GM18520 (cell line): ENCODE measurements at regions not wholly inside any gene's neighbourhood (a gene's known extent, or its start where the extent isn't known, plus 50 kb on each side); places are given as distances from the start of the nearest gene placed in this dataset.
"Not testable (repeated sequence)": the region's sequence is repeated elsewhere in the genome, so short reads cannot be mapped to it uniquely, and the experiment has no call there.

Experiments used
- ATAC-seq: cut with Tn5 transposase; IDR thresholded peaks from one replicate; pipeline ENCODE4 v1.9.1; 2021; ENCODE audit not compliant: unreplicated experiment

DNA sequence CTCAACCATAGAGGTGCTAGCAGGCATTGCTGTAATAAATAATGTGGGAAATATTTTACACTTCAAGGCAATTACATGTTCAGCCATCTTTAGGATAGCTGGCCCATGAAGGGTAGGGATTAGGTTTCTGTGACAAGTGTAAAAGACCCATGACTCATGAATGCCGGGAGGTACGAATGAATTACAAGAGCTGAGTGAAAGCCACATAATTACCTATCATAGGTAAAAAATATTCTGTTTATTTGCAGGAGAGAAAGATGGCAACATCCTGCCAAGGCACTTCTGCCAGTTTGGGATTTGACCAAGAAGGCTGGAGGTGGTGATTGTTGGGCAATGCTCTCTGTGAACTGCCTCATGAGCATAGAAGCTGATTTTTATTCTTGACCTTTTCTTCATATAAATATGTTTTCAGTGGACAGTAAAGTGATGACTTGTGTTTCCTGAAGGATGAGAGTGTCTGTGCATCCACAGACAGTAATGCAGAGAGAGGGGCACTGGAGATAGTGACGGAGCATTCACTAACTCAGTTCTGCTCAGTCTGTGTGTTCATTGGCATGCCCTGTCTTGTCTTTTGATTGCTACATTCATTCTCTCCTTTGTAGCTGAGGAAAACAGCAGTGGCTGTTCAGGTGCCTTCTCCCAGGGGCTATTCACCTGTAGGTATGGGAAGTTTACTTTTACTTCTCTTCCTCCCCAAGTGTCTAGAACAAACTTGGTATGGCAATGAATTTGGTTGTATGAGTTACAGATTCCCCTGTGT lies 481.1 kb downstream of the TFAP2B start:
- ATAC-seq = no peak

DNA sequence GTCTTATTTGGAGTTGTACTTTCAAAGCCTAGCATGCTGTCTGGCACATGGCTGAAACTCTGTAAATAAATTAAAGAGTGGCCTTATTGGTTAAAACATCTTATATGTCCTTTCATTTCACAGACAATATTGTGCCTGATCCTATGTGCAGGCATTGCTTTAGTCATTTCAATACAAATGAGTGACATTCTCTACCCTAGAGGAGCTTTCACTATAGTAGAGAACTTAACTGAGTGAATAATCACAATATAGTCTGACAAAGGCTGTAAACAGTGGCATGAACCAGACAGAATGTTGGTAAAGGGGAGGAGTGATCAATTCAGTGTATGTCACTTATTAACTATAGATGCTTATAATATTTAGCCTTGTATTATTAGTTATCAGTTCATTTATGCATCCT lies 481.8 kb downstream of the TFAP2B start:
- peak; percentile 40 for ATAC-seq

DNA sequence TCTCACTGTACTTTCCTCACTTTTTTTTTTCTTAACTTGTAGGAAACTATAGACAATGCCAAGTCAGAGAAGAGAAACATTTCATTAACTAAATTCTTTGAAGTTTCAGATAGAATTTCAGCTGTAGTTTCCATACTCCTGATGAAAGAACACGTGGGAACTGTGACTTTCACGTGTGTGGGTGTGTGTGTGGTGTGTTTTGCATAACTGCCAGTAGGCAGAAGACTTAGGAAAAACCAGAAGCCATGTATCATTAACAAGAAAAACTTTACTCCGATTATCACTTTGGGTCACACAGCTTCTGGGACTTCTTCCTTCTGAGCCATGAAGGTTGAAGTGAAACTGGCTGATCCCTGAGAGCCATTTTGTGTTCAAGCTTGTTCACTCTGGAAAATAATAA lies 483.3 kb downstream of the TFAP2B start:
- no peak for ATAC-seq

DNA sequence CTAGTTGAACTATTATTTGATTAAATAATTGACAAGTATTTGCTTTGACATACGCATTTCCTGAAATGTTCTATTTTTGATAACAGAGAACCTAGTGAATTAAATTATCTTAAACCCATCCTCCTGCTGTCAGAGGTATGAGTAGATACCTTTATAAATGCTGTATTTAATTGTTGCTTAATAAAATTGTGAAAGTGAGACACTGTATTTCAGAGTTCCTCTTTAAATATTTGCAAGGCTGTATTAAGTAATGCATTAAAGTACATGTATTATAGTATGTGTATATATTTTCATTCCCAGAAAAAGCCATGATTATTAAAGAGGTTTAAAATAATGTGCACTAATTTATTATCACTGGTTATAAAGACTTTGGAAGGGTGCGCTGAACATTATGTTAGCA lies 483.8 kb downstream of the TFAP2B start:
- no peak for ATAC-seq

DNA sequence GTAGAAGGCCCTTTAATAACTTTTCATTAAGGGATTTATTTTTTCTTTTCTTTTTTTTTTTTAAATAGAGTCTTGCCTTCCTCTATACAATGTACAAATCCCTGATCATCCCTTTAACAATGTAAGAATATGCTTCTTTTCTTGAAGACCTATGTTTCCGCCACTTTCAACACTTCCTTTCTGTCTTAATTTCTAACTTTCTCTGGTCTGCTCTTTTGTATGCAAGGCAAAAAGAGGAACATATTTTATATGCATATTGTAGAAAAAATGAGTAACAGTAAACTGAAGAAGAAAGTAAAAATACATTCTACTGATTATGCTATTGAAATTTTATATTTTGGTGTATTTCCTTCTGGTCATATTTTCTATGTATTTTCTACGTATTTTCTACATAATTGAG lies 484.7 kb downstream of the TFAP2B start:
- ATAC-seq = no peak

DNA sequence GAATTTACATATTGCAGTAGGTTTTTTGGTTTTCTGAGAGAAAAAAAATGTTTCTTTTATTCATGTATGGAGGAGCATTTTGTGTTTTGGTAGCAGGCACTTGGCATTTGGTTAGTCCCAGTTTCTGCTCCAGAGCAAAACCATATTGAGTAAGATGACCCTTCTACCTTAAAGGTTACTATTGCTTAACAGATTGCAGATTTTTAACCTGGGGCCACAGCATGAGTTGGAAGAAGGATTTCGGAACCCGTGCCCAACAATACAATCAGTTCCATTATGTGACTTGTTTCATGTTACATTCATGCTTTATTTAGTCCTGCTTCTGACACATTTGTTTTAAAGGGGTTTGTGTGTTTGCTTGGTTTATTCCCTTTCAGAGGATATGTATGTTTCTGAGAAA lies 496.3 kb downstream of the TFAP2B start:
- no peak for ATAC-seq

DNA sequence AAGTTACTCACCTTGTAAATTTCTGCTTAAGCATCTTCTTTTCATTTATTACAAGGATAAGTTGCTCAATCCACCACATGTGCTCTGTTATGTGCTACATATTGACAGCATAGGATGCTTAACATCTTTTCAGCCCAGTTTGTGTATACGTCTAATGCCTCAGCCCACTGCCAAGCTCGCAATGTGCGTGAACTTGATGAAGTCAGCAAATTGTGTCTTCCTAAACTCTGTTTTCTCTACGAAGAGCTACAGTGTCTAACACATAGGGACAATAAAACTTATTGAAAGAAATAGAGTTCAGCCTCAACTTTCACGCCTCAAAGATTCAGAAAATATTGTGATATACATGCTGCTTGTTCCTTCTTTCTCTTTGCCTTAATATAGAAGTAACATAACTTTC lies 500.0 kb downstream of the TFAP2B start:
- ATAC-seq = no peak

DNA sequence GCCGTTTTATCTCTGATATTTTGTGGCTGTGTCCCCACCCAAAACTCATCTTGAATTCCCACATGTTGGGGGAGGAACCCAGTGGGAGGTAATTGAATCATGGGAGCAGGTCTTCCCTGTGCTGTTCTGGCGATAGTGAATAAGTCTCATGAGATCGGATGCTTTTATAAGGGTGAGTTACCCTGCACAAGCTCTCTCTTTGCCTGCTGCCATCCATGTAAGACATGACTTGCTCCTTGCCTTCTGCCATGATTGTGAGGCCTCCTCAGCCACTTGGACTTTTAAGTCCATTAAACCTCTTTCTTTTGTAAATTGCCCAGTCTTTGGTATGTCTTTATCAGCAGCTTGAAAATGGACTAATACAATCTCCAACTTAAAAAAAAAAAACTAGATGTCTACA lies 502.8 kb downstream of the TFAP2B start:
- ATAC-seq = not testable (repeated sequence)

DNA sequence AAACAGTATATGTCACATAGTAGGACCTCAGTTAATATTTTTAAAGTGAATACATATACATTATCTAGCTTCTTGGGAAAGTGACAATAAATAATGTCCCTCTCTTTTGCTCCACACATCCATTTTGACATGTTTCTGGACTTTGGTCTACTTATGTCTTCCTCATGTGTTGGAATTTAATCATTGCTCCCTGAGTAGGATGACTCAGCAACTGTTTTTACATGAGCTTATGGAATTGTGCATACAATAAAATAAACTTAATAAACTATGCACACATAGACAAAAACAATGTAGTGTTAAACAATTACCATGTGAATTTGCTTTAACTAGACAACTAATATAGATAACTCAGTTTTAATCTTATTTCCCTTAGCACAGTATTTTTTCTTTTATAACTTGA lies 503.8 kb downstream of the TFAP2B start:
- no peak for ATAC-seq

DNA sequence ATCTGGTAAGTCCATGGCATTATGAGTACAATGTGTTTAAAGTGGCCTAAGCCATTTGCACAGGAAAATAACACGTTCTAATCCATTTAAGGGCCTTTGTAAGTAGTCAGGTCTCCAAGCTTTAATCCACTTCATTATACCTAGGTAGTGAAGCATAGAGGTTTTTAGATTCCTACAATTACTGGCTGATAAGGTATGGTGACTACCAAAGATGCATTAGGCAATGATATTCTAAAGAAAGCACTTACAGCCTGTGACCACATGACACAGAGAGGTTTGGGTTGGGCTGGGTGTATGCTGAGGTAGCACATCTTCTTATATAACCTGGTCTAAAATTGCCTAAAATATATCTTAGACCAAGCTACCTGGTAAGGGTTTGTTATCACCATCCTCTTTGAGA lies 504.4 kb downstream of the TFAP2B start:
- ATAC-seq = no peak

DNA sequence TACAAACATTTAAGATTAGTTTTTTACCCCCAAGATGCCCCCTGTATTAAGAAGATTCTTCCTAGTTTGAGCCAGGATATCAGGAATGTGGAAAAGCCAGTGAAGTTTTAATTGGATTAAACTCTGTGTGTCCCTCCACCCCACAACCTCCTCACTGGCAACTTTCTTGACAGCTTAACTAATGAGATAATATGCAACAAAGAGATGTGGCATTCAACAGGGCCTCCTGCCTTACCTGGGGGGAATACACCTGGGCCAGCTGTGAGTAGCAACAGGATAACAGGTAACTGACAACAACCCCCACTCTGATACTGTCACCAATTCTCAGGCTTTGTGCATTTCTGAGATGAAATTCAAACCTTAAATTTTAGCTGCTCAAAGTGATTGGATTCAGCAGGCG lies 512.3 kb downstream of the TFAP2B start:
- ATAC-seq = no peak

DNA sequence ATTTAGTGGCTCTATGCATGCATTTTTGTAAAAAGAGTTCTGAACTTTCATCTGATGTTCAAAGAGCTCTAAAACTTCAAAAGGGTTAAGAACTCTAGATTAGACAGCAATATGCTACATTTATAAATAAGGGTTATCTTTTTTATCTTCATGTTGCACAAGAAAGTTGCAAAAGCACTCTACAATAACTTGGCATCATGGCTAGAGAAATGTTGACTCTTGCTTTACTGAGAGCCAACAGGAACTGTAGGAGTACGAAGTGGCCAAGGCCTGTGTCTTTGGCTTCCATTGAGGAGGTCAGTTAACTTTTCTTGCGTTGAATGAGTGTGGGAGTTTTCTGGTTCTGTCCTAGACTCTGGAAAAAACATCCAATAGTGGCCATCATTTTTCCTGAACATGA lies 516.9 kb downstream of the TFAP2B start:
- no peak for ATAC-seq

DNA sequence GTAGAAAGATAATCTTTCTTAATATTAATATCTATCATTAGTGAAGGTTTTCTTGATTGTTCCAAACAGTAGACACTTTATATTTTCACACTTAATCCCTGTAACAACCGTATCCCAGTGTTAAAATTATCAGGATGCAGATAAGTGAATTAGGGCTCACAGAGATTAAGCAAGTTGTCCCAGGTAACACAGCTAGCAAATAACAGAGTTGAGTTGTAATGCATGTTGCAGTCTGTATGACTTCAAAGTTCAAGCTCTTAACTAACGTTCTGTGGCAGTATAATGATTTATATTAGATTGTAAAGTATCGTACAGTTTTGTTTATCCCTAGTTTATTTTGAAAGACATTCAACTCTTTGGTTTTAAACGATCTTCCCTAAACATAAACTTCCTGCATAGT lies 517.5 kb downstream of the TFAP2B start:
- no peak for ATAC-seq

DNA sequence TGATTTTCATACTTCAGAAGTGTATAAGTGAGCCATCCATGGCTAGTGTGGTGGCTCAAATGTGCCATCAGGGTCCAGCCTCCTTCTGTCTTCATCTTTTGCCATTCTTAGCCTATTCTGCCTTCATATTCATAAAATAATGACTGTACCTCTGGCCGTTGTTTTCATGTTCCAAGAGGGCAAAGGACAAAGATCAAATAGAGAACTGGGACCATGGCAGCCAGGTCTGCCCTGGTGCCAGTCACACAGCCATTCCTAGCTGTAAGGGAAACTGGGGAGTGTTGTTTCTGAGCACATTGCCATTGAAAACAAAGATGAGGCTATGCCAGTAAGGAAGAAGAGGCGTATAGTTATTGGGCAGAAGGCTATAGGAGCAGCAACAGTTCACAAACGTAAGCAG lies 518.6 kb downstream of the TFAP2B start:
- ATAC-seq = no peak

DNA sequence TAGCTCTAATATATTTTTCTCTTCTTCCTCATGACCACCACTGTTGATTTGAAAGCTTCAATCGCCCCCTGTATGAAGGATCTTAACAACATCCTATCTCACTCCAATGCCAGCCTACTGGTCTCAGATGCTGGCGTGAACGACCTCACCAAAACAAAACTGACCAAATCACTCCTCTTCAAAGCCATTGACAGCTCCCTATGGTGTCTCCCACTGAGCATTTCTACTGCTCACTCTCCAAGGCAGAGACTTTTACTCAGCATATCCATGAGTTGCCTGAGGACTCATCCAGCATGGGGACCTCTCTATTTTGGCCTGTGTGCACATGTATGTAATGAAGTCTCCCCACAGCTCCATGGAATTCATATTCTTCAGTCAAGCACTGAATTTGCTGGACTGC lies 520.4 kb downstream of the TFAP2B start:
- ATAC-seq = no peak

DNA sequence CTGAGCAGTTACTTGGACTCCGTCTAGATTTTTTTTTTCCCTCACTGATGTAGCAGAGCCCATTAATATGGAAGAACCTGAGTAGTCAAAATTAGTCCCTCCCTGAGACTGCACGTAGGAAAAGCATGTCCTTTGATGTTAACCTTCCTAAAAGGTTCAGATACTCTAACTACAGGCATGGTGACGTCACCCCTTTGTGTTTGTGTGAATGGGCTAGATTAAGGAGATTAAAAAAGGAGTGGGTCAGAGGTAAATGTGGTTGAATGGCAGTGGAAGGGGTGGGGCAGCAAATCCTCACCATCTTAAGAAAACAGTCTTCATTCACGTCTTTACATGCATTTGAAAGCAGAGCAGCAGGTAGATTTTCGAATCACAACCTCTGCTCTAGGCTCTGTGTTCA lies 521.1 kb downstream of the TFAP2B start:
- no peak for ATAC-seq

DNA sequence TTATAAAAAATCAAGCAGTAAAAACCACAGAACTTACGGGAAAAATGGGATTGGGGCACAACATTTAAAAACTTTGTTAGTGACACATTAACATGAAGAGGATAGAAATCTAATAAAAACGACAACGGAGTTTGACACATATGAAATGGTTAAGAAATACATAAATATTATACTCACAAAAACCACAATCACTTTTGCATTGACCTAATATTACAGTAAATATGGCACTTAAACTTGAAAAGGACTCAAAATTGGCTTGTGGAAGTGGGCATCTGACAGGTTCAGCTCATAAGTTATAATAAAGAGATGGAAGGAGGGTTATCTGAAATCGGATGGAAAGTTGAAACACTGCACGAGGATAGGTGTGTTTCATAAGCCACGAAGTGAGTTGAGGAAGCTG lies 523.7 kb downstream of the TFAP2B start:
- no peak for ATAC-seq

DNA sequence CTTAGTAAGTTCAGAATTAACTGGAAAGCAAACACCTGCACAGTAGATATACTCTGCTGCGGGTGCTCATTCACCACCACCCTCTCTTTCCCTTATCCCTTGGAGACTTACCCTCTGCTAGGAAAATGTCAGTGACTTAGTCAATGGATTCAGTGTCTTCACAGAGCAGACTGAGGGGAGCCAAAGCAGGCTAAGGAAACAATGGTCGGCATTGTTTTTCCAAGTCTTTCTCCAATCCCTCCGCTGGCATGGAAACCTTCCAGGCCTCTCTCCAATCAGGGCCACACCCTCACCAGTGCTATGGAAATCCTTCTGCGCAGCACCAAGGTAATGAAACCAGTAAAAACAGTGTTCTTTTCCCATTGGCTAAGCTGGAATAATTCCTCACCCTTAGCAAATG lies 531.2 kb downstream of the TFAP2B start:
- ATAC-seq = no peak

DNA sequence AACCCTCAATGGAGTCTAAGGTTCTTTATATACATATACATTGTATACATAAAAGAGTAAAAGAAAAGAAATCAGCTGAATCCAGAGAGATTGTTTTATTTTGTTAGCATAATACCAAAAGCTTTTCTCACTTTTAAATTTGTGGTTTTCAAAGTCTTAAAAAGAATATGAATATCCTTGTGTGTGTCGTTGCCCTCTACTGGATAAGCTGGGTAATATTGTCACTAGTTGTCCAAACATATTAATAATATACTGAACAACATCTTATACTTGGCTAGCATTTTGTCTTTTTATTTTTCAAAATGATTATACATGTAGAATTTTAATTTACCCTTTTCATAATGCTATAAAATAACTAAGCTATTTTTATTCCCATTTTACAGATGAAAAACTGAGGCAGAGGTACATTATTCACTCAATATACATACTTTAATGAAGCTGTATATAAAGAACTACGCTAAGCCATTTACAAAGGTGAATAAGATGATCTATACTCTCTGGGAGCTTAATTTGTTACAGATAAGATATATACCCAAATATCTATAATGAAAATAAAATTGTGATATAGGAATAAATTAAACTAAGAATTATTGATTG lies 531.7 kb downstream of the TFAP2B start:
- ATAC-seq = no peak

DNA sequence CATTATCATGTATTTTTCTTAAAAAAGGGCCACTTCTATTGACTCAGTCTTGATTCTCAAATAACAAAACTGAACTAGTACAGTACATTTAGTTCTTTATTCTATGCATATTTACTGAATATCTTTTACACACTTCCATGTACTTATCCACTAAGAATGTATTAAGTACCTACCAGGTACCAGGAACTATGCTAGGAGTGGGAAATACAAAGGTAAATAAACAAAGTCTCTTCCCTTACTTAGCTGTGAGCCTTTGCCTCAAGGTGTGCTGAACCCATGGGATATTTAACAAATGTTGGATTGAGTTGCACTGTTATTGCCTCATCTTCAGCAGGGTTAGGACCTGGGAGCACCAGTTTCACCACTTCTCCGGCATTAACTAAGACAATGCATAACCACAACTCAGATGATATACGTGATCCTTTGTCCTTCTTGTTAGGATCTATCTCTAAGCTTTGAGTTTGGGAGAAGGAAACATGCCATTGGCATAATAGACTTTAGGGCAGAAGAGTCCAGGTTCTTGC lies 533.9 kb downstream of the TFAP2B start:
- no peak for ATAC-seq

DNA sequence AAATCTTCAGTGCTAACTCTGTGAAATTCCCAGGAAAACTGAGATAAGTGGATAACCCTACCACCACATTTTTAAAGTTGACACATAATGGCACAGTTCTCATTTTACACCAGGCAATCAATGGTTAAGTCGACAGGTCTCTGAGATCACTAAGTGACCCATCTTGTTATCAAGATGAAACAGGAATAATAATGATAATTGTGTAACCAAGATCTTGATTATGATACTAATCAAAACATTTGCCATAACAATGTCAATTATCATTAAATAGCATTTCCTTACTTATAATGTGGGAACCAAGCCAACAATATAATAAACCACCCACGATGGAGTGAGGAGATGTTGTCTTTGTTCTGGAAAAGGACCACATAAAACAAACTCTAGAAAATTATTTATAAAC lies 541.6 kb downstream of the TFAP2B start:
- no peak for ATAC-seq

DNA sequence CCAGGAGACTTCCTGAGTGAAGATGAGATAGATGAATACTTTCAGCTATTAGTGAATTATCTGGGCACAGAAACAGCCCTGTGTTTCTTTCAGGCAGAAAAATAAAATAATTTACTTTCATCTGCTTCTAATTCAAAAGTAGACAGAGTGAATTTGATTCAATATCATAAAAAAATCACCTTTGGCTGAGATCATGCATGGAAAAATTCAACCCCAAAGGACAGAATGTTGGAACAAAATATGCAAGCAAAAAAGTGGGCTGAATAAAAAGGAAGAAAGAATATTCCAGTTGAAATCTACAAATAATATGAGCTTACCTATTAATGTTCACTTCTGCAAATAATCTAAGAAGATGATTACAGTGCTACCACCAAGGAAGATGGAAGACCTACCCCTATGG lies 546.9 kb downstream of the TFAP2B start:
- no peak for ATAC-seq

DNA sequence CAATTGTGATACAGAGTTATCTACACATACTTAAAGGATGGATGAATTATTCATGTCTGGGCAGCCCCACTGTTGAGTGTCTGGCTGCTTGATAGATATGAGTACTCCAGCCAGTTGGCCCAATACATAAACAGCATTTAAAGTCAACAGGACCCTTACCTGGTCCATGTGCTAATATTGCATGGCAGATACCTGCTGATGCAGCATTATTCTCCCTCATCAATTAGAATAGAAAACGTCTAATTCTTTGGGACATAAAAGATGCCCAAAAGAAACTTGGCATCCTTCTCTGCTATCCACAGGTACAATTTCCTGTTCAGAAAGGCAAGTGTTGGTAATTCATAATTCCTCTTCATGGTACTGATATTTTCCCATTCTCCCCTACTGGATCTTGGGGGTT lies 550.8 kb downstream of the TFAP2B start:
- ATAC-seq = no peak
